ENCODE measurements at regions not wholly inside any gene's neighbourhood (a gene's known extent, or its start where the extent isn't known, plus 50 kb on each side); places are given as distances from the start of the nearest gene placed in this dataset.

- TF ChIP-seq CBX8 (IDR thresholded peaks at IDR 0.05; ENCODE audit: borderline replicate concordance, low read depth, low read length): no peak
- TF ChIP-seq, protein P1, sequence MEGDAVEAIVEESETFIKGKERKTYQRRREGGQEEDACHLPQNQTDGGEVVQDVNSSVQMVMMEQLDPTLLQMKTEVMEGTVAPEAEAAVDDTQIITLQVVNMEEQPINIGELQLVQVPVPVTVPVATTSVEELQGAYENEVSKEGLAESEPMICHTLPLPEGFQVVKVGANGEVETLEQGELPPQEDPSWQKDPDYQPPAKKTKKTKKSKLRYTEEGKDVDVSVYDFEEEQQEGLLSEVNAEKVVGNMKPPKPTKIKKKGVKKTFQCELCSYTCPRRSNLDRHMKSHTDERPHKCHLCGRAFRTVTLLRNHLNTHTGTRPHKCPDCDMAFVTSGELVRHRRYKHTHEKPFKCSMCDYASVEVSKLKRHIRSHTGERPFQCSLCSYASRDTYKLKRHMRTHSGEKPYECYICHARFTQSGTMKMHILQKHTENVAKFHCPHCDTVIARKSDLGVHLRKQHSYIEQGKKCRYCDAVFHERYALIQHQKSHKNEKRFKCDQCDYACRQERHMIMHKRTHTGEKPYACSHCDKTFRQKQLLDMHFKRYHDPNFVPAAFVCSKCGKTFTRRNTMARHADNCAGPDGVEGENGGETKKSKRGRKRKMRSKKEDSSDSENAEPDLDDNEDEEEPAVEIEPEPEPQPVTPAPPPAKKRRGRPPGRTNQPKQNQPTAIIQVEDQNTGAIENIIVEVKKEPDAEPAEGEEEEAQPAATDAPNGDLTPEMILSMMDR (IDR thresholded peaks at IDR 0.05; ENCODE audit: control extremely low read depth in 1 of 3, insufficient read depth in 1 of 3, low read depth in 1 of 3, low read length in 3 of 3): no peak
- no peak for TF ChIP-seq EP300 (IDR thresholded peaks at IDR 0.05; ENCODE audit: borderline replicate concordance in 1 of 2, low read depth in 2 of 2, low read length in 2 of 2)
- no peak for TF ChIP-seq EGR1 (IDR thresholded peaks at IDR 0.05; ENCODE audit: borderline replicate concordance, low read depth, low read length)
- no peak for TF ChIP-seq MAFK (IDR thresholded peaks at IDR 0.05; ENCODE audit: low read depth, low read length)
- no peak for TF ChIP-seq ZNF274 (IDR thresholded peaks at IDR 0.05; ENCODE audit: borderline replicate concordance, extremely low read depth, low read length)
- no peak for TF ChIP-seq SP2 (IDR thresholded peaks at IDR 0.05; ENCODE audit: low read length)
- TF ChIP-seq JUN (IDR thresholded peaks at IDR 0.05; ENCODE audit: low read depth, low read length): no peak
- no peak for TF ChIP-seq NRF1 (IDR thresholded peaks at IDR 0.05; ENCODE audit: low read depth, low read length)
- no peak for TF ChIP-seq POLR2AphosphoS5 (IDR thresholded peaks at IDR 0.05; ENCODE audit: low read depth, low read length)
- TF ChIP-seq CHD7 (IDR thresholded peaks at IDR 0.05; ENCODE audit: insufficient replicate concordance, low read length): no peak
Measured at GRCh38 chr7:51679358-51679757, 362.7 kb upstream of the COBL start.

Measured in H1 (cell line).